Renal pelvis (tissue), 1 donor: ENCODE measurements at regions not wholly inside any gene's neighbourhood (a gene's known extent, or its start where the extent isn't known, plus 50 kb on each side); places are given as distances from the start of the nearest gene placed in this dataset.
"Not testable (repeated sequence)": the region's sequence is repeated elsewhere in the genome, so short reads cannot be mapped to it uniquely, and the experiment has no call there.

Source experiments
- DNase-seq: peaks from one replicate; pipeline ENCODE4 v3.0.0-alpha.2; 2013

DNA sequence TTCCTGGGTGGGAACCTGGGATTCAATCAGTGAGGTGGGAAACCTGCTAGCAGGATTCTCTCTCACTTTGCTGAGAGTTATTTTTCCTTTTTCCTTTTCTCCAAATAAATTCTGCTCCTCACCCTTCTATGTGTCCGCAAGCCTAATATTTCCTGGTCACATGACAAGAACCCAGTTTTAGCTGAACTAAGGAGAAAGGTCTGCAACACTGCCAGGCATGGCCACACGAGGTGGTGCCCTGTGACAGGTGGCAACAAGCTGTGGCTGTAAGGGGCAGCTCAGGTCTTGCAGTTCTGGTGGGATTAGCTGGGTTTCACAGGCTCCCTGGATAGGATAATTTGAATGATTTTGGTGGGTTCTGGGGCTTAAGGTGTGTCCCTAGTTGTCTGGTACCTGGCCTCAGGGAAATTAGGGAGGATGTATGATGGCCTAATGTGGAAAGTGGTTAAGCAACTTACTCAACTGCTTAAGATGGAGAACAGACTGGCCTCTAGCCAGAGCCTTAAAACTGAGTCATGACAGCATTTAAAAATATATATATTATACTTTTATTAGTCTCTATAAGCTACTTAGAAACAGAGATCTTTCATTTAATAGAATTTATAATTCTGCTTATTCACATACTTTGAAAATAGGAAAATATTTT lies 215.0 kb downstream of the IL15 start:
- DNase-seq, result no peak

DNA sequence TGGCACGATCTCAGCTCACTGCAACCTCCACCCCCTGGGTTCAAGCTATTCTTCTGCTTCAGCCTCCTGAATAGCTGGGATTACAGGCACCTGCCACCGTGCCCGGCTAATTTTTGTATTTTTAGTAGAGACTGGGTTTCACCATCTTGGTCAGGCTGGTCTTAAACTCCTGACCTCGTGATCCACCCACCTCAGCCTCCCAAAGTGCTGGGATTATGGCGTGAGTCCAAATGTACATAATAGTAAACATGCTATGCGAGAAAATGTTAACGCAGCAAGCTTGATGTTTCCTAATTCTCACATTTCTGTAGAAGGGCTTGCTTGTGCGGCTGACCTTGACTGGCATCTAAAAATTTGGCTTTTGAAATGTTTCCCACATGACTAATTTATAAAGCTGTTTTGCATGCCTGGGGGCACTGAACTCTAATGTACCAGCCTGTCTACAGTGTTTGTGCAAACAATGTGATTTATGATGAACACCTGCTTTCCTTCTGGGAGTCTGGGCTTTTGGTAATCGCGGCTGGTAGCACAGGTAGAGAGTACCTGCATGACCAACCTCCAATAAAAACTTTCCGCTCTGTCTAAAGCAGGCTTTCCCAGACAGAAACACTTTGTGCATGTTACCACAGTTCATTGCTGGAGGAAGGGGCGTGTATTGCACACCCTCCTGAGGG lies 216.8 kb downstream of the IL15 start:
- DNase-seq, result peak; percentile 51

DNA sequence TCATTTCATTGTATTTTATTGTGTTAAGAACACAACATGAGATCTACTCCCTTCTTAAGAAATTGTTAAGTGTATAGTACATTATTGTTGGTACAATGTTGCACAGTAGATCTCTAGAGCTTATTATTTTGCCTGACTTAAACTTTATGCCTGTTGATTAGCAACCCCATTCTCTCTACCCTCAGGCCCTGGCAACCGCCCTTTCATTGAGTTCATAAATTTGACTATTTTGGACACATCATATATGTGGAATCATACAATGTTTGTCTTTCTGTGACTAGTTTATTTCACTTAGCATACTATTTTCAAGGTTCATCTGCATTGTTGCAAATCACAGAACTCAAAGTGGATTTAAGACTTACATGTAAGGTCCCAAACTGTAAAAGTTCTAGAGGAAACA lies 222.1 kb downstream of the IL15 start:
- no peak for DNase-seq

DNA sequence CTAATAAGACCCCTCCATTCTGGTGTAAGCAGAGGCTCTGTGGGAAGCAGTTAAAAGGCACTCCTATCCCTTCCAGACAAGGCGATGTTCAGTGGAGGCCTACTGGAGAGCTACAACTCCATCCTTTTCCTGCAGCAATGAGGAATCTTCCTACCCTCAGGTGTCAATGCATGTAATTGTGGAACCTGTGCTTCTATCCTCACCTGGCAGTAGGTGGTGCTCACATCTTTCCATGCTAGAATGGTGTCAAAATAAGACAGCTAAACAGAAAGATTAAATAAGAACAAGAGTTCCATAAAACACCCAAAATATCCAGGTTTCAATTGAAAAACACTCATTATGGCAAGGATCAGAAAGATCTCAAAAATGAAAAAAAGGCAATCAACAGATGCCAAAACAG lies 224.6 kb downstream of the IL15 start:
- no peak for DNase-seq

DNA sequence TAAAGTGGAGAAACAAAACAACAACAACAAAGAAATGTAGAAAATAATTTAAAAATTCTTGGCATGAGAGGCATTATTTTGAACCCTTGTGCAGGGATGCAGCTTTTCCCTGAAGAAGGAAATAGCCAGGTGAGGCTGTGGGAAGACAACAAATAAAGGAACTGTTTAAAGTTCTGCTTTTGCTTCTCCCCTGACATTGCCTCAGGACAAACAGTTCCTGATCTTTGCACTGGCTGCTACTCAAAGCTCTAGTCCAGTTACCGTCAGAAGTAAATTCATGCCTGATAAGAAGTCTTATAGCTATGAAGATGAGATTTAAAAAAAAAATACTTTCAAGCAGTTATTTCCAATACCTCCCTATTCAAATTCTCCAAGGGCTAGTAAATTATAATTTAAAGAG lies 233.8 kb downstream of the IL15 start:
- DNase-seq, result no peak

GRCh38 chr4:141871086-141871770 lies 234.8 kb downstream of the IL15 start:
- DNase-seq, result no peak

DNA sequence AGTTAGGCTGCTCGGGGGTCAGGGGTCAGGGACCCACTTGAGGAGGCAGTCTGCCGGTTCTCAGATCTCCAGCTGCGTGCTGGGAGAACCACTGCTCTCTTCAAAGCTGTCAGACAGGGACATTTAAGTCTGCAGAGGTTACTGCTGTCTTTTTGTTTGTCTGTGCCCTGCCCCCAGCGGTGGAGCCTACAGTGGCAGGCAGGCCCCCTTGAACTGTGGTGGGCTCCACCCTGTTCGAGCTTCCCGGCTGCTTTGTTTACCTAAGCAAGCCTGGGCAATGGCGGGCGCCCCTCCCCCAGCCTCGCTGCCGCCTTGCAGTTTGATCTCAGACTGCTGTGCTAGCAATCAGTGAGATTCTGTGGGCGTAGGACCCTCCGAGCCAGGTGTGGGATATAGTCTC lies 246.3 kb downstream of the IL15 start:
- not testable (repeated sequence) for DNase-seq

DNA sequence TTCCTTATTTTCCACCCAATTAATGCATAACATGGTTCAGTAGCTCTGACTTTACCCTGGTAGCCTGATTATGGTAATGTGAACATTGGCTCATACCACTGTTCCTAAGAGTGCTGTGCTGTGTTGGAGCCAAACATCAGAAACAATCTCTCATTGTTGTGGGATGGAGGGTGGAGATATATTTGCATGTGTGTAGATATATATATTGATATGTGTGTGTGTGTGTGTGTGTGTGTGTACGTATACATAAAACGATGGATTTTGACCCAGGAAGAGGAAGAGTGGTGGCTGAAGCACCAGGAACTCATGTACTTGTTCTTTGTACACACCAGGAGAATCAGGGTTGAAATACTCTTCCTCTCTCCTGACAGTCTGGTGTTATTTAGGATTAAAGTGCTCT lies 247.7 kb downstream of the IL15 start:
- DNase-seq, result no peak

GRCh38 chr4:141885112-141885511 lies 248.7 kb downstream of the IL15 start:
- DNase-seq, result no peak

GRCh38 chr4:141890279-141890678 lies 253.9 kb downstream of the IL15 start:
- no peak for DNase-seq

DNA sequence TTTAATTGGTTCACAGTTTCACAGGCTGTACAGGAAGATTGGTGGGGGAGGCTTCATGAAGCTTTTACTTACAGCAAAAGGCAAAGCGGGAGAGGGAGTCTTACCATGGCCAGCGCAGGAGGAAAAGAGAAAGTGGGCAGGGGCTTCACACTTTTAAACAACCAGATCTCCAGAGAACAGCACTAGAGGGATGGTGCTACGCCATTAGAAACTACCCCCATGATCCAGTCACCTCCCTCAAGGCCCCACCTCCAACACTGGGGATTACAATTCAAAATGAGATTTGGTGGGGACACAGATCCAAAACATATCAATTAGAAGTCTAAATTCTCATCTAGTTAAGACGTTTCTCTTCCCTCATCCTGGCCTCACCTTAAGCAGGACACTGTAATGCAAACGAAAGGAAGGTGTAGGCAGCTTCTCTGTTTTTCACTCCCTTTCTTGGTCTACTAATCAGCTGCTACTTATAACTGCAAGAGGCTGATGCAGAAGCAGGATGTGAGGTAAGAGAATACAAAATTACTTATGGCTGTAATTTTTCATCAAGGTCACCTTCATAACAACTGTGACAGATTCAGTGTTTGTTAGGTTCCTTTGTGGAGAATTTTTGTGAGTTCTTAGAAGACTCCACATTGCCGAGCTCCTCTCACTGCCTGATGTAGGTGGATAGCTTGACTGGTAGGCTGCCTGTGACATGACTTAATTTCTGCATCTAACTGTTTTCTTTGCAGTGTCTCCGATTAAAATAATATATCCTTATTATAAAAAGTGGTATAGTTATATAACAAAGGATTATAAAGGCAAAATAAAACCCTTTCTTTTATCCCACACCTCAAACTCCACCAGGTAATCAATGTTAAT lies 255.1 kb downstream of the IL15 start:
- DNase-seq, result no peak

- no peak for DNase-seq
Observed at GRCh38 chr4:141896687-141897086, 260.3 kb downstream of the IL15 start.

- DNase-seq, result no peak
Observed at GRCh38 chr4:141898346-141898745, 262.0 kb downstream of the IL15 start.

- no peak for DNase-seq
Observed at GRCh38 chr4:141899103-141899502, 262.7 kb downstream of the IL15 start.

- no peak for DNase-seq
Observed at GRCh38 chr4:141899541-141899940, 263.2 kb downstream of the IL15 start.

DNA sequence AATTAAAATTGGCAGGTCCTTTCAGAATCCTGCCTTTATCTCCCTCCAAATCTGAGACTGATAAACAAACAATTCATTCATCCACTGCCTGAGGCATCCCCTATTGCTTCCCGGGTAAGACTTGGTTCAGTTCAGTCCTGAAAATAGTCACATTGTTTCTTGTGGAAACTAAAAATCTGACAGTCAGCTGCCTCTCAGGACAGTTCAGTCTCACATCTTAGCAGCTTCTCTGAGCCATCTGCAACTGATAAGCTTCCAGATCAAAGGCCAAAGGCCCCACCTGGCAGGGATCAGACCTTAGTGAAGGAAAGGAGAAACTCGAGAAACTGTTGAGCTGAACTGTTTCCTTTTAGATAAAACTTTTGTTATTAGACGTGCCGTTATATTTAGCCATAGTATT lies 264.5 kb downstream of the IL15 start:
- DNase-seq, result no peak

DNA sequence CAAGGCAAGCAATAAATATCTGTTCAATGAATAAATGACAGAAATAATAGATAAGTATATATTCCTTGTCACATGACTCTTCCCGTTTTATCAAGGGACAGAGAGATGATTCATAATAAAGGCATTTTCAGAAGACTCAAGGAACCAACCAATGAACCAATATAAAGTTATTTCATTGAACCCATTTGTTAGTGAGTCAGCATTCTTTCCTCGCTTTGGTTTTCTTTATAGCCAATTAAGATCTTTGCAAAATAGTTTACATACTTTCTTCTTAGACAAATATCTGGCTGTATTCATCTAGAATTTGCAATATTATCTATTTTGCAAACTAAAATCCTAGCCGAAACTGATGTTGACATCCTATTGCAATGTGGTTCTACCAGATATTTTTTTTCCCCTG lies 269.4 kb downstream of the IL15 start:
- DNase-seq, result no peak

GRCh38 chr4:141909541-141909940 lies 273.2 kb downstream of the IL15 start:
- DNase-seq, result no peak

- no peak for DNase-seq
Observed at GRCh38 chr4:141912831-141913230, 276.4 kb downstream of the IL15 start.

DNA sequence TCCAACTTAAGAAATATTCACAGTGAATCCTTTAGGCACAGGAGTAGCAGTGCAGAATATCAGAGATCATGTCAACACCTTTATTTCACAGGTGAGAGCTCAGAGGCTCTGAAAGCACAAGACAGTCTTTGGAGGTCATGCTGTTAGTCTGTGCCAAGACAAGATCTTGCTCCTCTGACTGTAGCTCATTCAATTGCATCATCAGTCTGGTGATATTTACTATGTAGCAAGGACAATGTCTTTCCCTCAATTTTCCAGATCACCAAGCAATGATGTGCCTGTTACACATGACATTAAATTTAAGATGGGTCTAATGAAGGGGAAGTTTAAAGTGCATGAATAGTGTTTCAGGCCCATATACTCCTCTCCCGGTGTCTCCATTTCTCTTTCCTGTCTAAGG lies 277.5 kb downstream of the IL15 start:
- peak; percentile 45 for DNase-seq

DNA sequence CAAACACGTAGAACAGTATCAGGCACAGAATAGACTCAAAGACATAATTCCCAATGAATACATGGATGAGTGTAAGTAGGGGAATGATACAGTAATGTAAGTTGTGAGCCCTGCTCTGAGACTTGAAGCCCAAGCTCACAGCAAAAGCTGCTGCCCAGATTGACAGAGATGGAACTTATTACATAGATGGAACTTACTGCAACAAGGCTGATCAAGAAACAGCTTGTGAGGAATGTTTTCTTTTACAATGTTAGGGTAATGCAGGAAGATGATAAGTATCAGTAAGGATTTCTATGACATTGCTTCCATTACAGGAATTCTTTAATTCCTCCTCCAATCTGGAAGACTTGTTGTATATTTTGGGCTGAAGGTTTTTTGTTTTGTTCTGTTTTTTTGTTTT lies 278.4 kb downstream of the IL15 start:
- no peak for DNase-seq

- no peak for DNase-seq
Observed at GRCh38 chr4:141919649-141920048, 283.3 kb downstream of the IL15 start.

- DNase-seq, result no peak
Observed at GRCh38 chr4:141921293-141921692, 284.9 kb downstream of the IL15 start.
